ENCODE measurements at regions not wholly inside any gene's neighbourhood (a gene's known extent, or its start where the extent isn't known, plus 50 kb on each side); places are given as distances from the start of the nearest gene placed in this dataset.

- Histone ChIP-seq H2AFZ (ENCODE audit: low read depth, low read length) (no peak overlapping the region), H3K9me3 (ENCODE audit: low read length) (no peaks in the 10 kb centered on the region), H3K9me2 (ENCODE audit: insufficient read depth, low read length) (no peaks in the 10 kb centered on the region), H3F3A (ENCODE audit: insufficient read depth, low read length, poor library complexity, severe bottlenecking) (no peaks in the 10 kb centered on the region), H3K79me2 (replicated peaks; ENCODE audit: insufficient read depth, low read length) (no peaks in the 10 kb centered on the region), H4K20me1 (ENCODE audit: insufficient read depth) (no peaks in the 10 kb centered on the region), H3K36me3 (ENCODE audit: insufficient read depth, low read length) (no peaks in the 10 kb centered on the region), H3K4me3 (ENCODE audit: low read length) (no peak overlapping the region), H3K9ac (ENCODE audit: low read length) (no peak overlapping the region), H3K27ac (ENCODE audit: low read length) (no peak overlapping the region), H3K27me3 (ENCODE audit: insufficient read depth, low read depth, low read length) (no peaks in the 10 kb centered on the region), H3K4me2 (ENCODE audit: low read length) (no peak overlapping the region)
- TF ChIP-seq, protein P1, sequence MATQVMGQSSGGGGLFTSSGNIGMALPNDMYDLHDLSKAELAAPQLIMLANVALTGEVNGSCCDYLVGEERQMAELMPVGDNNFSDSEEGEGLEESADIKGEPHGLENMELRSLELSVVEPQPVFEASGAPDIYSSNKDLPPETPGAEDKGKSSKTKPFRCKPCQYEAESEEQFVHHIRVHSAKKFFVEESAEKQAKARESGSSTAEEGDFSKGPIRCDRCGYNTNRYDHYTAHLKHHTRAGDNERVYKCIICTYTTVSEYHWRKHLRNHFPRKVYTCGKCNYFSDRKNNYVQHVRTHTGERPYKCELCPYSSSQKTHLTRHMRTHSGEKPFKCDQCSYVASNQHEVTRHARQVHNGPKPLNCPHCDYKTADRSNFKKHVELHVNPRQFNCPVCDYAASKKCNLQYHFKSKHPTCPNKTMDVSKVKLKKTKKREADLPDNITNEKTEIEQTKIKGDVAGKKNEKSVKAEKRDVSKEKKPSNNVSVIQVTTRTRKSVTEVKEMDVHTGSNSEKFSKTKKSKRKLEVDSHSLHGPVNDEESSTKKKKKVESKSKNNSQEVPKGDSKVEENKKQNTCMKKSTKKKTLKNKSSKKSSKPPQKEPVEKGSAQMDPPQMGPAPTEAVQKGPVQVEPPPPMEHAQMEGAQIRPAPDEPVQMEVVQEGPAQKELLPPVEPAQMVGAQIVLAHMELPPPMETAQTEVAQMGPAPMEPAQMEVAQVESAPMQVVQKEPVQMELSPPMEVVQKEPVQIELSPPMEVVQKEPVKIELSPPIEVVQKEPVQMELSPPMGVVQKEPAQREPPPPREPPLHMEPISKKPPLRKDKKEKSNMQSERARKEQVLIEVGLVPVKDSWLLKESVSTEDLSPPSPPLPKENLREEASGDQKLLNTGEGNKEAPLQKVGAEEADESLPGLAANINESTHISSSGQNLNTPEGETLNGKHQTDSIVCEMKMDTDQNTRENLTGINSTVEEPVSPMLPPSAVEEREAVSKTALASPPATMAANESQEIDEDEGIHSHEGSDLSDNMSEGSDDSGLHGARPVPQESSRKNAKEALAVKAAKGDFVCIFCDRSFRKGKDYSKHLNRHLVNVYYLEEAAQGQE (IDR thresholded peaks at IDR 0.05; ENCODE audit: borderline replicate concordance) = no peak
- TF ChIP-seq MXI1 (conservative IDR thresholded peaks at IDR 0.05; ENCODE audit: poor library complexity, severe bottlenecking) = no peak
- TF ChIP-seq RAD21 (conservative IDR thresholded peaks at IDR 0.05) = no peak
- no peak for TF ChIP-seq EZH2 (IDR thresholded peaks at IDR 0.05; ENCODE audit: borderline replicate concordance, insufficient read depth, low read length, poor library complexity, severe bottlenecking)
- no peak for TF ChIP-seq POLR2AphosphoS5 (IDR thresholded peaks at IDR 0.05)
Measured at GRCh38 chr12:88693837-88694445, 113.7 kb upstream of the KITLG start.

DNA sequence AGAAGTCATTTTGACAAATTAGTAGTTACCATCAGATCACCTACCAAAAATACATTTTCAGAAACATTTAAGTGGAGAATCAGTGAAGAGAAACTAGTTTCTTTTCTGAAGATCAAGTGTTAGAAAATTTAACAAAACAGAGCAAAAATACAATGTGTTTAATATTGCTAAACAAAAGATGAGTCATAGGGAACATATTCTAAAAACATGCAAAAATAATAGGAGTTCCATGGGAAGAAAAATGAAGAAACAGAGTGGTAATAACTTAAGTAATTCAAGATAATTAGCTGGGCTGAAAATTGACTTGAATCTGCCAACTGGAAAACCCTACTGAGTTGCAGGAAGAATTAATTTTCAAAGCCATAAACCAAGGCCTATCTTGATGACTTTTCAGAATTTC, 111.5 kb upstream of the KITLG start:
- Histone ChIP-seq H3K27me3 (ENCODE audit: insufficient read depth, low read depth, low read length) (no peaks in the 10 kb centered on the region), H2AFZ (ENCODE audit: low read depth, low read length) (no peak overlapping the region)

More for the DNA sequence above, 111.5 kb upstream of the KITLG start:
- no peak overlapping the region for H3K4me2 ChIP-seq (ENCODE audit: low read length)
- H3K79me2 ChIP-seq (replicated peaks; ENCODE audit: insufficient read depth, low read length) = no peaks in the 10 kb centered on the region
- no peaks in the 10 kb centered on the region for H3K9me3 ChIP-seq (ENCODE audit: low read length)
- no peak overlapping the region for H3K27ac ChIP-seq (ENCODE audit: low read length)
- no peak overlapping the region for H3K9ac ChIP-seq (ENCODE audit: low read length)
- no peaks in the 10 kb centered on the region for H3K9me2 ChIP-seq (ENCODE audit: insufficient read depth, low read length)
- TF ChIP-seq, protein P2, sequence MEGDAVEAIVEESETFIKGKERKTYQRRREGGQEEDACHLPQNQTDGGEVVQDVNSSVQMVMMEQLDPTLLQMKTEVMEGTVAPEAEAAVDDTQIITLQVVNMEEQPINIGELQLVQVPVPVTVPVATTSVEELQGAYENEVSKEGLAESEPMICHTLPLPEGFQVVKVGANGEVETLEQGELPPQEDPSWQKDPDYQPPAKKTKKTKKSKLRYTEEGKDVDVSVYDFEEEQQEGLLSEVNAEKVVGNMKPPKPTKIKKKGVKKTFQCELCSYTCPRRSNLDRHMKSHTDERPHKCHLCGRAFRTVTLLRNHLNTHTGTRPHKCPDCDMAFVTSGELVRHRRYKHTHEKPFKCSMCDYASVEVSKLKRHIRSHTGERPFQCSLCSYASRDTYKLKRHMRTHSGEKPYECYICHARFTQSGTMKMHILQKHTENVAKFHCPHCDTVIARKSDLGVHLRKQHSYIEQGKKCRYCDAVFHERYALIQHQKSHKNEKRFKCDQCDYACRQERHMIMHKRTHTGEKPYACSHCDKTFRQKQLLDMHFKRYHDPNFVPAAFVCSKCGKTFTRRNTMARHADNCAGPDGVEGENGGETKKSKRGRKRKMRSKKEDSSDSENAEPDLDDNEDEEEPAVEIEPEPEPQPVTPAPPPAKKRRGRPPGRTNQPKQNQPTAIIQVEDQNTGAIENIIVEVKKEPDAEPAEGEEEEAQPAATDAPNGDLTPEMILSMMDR (IDR thresholded peaks at IDR 0.05; ENCODE audit: poor library complexity, severe bottlenecking) = no peak
- no peak for TF ChIP-seq SMC3 (conservative IDR thresholded peaks at IDR 0.05; ENCODE audit: poor library complexity)
- no peak for TF ChIP-seq MXI1 (conservative IDR thresholded peaks at IDR 0.05; ENCODE audit: poor library complexity, severe bottlenecking)
- no peak for TF ChIP-seq POLR2AphosphoS5 (IDR thresholded peaks at IDR 0.05)
- no peak for TF ChIP-seq TAF1 (IDR thresholded peaks at IDR 0.05; ENCODE audit: low read depth)
- no peak for TF ChIP-seq RAD21 (conservative IDR thresholded peaks at IDR 0.05)
- TF ChIP-seq EZH2 (IDR thresholded peaks at IDR 0.05; ENCODE audit: borderline replicate concordance, insufficient read depth, low read length, poor library complexity, severe bottlenecking) = no peak
- TF ChIP-seq, protein P1 (IDR thresholded peaks at IDR 0.05; ENCODE audit: borderline replicate concordance) = no peak
- TF ChIP-seq EP300 (conservative IDR thresholded peaks at IDR 0.05; ENCODE audit: poor library complexity, severe bottlenecking) = no peak
- H4K20me1 ChIP-seq (ENCODE audit: insufficient read depth) = no peaks in the 10 kb centered on the region
- H3K36me3 ChIP-seq (ENCODE audit: insufficient read depth, low read length) = no peaks in the 10 kb centered on the region
- no peak overlapping the region for H3K4me3 ChIP-seq (ENCODE audit: low read length)
- no peaks in the 10 kb centered on the region for H3F3A ChIP-seq (ENCODE audit: insufficient read depth, low read length, poor library complexity, severe bottlenecking)
